Thyroid gland (tissue), 4 donors: ENCODE measurements at regions not wholly inside any gene's neighbourhood (a gene's known extent, or its start where the extent isn't known, plus 50 kb on each side); places are given as distances from the start of the nearest gene placed in this dataset.

Source experiments
- DNase-seq, 2 donors: peaks; one replicate each; pipeline ENCODE4 v3.0.0-alpha.2; 2019
- H3K27ac ChIP-seq, 3 donors: fragments of 200-600 bp; sonication (generic); 1 replicate in 2 of 3; 2 replicates in 1 of 3; pipeline ENCODE4 v1.5.1; 2016 to 2019; ENCODE audit warnings: mild to moderate bottlenecking in 1 of 3, moderate library complexity in 1 of 3
- H3K27me3 ChIP-seq: fragments of 200-600 bp; sonication (generic); one replicate; pipeline ENCODE4 v1.5.1; 2019
- H3K36me3 ChIP-seq, 2 donors: fragments of 200-600 bp; sonication (generic); one replicate each; pipeline ENCODE4 v1.5.1; 2016 to 2019
- H3K4me1 ChIP-seq, 2 donors: fragments of 200-600 bp; sonication (generic); one replicate each; pipeline ENCODE4 v1.5.1; 2017 to 2019
- H3K4me3 ChIP-seq, 3 donors: fragments of 200-600 bp; sonication (generic); replicated peaks in 1 of 3; 1 replicate in 2 of 3; 2 replicates in 1 of 3; pipeline ENCODE4 v1.5.1; 2016; ENCODE audit warnings: mild to moderate bottlenecking in 1 of 3
- H3K9me3 ChIP-seq: fragments of 200-600 bp; sonication (generic); one replicate; pipeline ENCODE4 v1.5.1; 2017
- POLR2A ChIP-seq, 2 donors: fragments of 450-650 bp; IDR thresholded peaks; one replicate each; pipeline ENCODE4 v1.6.1; 2017; ENCODE audit warnings: antibody characterized with exemption in 2 of 2, mild to moderate bottlenecking in 2 of 2, moderate library complexity in 1 of 2
- WGBS, 2 donors: methylation state at CpG; one replicate each; pipeline ENCODE4 v1.1.5; 2017; 5-methylcytosine and 5-hydroxymethylcytosine counted together
- intact Hi-C: fragments of 100-400 bp; cut with DNase I; formaldehyde crosslinking; loops from one replicate; pipeline ENCODE4 v1.15.1; 2023
- TF ChIP-seq, protein P1 (sequence below), 6 experiments: fragments of 200-600 bp in 3 of 6; fragments of 450-650 bp in 3 of 6; sonication (generic) in 3 of 6; IDR thresholded peaks; one replicate each; pipeline ENCODE4 v1.5.1; 2016 to 2019; ENCODE audit warnings: antibody characterized with exemption in 6 of 6, mild to moderate bottlenecking in 2 of 6, inconsistent platforms in 1 of 6, moderate library complexity in 1 of 6

DNA sequence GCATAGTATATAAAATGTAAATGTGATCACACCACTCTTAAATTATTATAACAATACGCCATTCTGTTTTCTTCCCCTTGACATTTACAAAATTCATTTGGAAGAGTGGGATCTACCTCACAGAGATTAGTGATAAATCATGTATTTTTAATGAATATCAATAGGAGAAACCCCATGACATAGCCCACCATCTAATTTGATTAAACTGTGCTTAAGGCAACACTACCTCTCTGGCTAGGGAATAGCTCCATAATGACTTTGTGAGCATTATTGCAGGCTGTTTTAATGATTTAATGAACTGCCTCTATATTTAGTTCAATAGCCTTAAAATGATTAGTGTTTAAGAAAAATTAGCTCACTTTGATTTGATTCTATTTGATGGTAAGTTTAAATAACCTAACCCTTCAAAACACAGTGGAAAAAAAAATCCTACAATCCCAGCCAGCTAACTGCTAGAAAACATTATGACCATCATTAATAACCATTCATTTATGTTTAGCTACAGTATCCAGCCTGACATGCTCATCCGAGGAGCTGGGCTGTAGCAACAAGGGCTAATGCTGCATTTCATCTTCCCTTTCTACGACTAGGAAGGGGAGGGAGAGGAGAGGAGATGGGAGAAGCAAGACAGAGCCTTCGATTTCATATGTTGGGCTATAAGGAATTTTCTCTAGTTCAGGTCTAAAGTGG is 75.3 kb upstream of the BCL11A start:
- H3K27me3 ChIP-seq, result no peaks in the 10 kb centered on the region
- DNase-seq, result no peak
- peaks cover 0 to 4% of the 10 kb centered on the region in 2 donors for H3K4me1 ChIP-seq
- 57 to 65% methylated on average over 4 of the region's 4 CpGs for WGBS, 2 donors
- H3K4me3 ChIP-seq, result no peak overlapping the region
- H3K36me3 ChIP-seq, result no peaks in the 10 kb centered on the region
- H3K9me3 ChIP-seq, result no peaks in the 10 kb centered on the region
- no peak overlapping the region for H3K27ac ChIP-seq
- intact Hi-C loops, result no loop called here
- TF ChIP-seq, protein P1, sequence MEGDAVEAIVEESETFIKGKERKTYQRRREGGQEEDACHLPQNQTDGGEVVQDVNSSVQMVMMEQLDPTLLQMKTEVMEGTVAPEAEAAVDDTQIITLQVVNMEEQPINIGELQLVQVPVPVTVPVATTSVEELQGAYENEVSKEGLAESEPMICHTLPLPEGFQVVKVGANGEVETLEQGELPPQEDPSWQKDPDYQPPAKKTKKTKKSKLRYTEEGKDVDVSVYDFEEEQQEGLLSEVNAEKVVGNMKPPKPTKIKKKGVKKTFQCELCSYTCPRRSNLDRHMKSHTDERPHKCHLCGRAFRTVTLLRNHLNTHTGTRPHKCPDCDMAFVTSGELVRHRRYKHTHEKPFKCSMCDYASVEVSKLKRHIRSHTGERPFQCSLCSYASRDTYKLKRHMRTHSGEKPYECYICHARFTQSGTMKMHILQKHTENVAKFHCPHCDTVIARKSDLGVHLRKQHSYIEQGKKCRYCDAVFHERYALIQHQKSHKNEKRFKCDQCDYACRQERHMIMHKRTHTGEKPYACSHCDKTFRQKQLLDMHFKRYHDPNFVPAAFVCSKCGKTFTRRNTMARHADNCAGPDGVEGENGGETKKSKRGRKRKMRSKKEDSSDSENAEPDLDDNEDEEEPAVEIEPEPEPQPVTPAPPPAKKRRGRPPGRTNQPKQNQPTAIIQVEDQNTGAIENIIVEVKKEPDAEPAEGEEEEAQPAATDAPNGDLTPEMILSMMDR (IDR thresholded peaks at IDR 0.05), result no peak
- TF ChIP-seq POLR2A (IDR thresholded peaks at IDR 0.05), result no peak

GRCh38 chr2:60629305-60629662 is 75.8 kb upstream of the BCL11A start:
- intact Hi-C loops, result no loop called here
- WGBS, 2 donors, result 50 to 69% methylated on average over 3 of the region's 3 CpGs
- no peak for DNase-seq
- H3K36me3 ChIP-seq, result no peaks in the 10 kb centered on the region
- no peak overlapping the region for H3K4me3 ChIP-seq
- no peaks in the 10 kb centered on the region for H3K9me3 ChIP-seq
- peaks cover 0 to 4% of the 10 kb centered on the region in 2 donors for H3K4me1 ChIP-seq
- no peak overlapping the region for H3K27ac ChIP-seq
- no peaks in the 10 kb centered on the region for H3K27me3 ChIP-seq
- TF ChIP-seq, protein P1 (IDR thresholded peaks at IDR 0.05), result no peak
- no peak for TF ChIP-seq POLR2A (IDR thresholded peaks at IDR 0.05)

GRCh38 chr2:60629801-60630385 is 76.4 kb upstream of the BCL11A start:
- peaks cover 0 to 4% of the 10 kb centered on the region in 2 donors for H3K4me1 ChIP-seq
- no peak overlapping the region for H3K27ac ChIP-seq
- no peak for DNase-seq
- H3K27me3 ChIP-seq, result no peaks in the 10 kb centered on the region
- intact Hi-C loops, result no loop called here
- no peak for TF ChIP-seq POLR2A (IDR thresholded peaks at IDR 0.05)
- TF ChIP-seq, protein P1 (IDR thresholded peaks at IDR 0.05), result no peak
- 84 to 93% methylated on average over 4 of the region's 4 CpGs for WGBS, 2 donors
- no peaks in the 10 kb centered on the region for H3K36me3 ChIP-seq
- H3K9me3 ChIP-seq, result no peaks in the 10 kb centered on the region
- no peak overlapping the region for H3K4me3 ChIP-seq

DNA sequence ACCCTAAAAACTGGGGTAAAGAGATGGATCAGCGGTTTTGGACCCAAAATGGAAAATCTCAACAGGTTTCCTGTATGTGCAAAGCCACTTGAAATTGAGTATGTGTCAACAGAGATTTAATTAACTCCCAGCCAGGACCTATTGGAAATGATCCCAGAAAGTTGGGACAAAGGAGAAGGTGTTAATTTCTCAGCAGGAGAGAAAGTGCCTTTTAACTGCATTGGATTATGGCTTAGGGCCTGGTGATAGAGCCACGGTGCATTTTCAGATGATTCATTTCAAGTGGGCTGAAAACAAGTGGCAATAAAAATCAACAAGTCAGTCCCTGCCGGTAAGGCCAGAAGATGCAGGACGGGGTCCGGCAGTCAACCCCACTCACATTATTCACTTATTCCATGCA is 80.2 kb upstream of the BCL11A start:
- intact Hi-C loops, result no loop called here
- Histone ChIP-seq H3K27me3 (no peaks in the 10 kb centered on the region), H3K4me3 (no peak overlapping the region), H3K27ac (no peak overlapping the region), H3K36me3 (no peaks in the 10 kb centered on the region), H3K4me1 (peaks cover 0 to 4% of the 10 kb centered on the region in 2 donors), H3K9me3 (no peaks in the 10 kb centered on the region)
- WGBS, 2 donors, result 53 to 64% methylated on average over 5 of the region's 5 CpGs
- no peak for TF ChIP-seq POLR2A (IDR thresholded peaks at IDR 0.05)
- TF ChIP-seq, protein P1 (IDR thresholded peaks at IDR 0.05), result no peak
- no peak for DNase-seq

DNA sequence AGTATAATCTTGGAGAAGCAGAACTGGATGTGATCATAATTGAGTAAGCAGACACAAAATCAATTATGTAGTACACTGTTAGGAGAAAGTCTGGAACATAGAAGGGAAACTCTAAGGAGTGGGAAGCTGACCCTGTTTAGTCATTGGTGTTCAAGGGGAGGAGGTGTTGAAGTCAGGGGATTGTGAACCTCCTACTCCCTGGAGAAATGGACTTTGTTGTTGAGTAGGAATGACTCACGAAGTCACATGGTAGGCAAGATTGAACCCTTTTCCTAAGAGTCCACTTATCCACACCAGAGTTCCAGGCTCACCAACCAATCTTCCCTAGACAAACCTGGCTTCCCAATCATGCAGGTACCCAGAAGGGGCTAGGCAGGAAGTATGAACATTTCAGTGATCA is 81.0 kb upstream of the BCL11A start:
- Histone ChIP-seq H3K4me3 (no peak overlapping the region), H3K27me3 (no peaks in the 10 kb centered on the region), H3K36me3 (no peaks in the 10 kb centered on the region), H3K27ac (no peak overlapping the region), H3K4me1 (peaks cover 0 to 4% of the 10 kb centered on the region in 2 donors), H3K9me3 (no peaks in the 10 kb centered on the region)
- intact Hi-C loops, result no loop called here
- no peak for DNase-seq
- no peak for TF ChIP-seq POLR2A (IDR thresholded peaks at IDR 0.05)
- TF ChIP-seq, protein P1 (IDR thresholded peaks at IDR 0.05), result no peak
- 70 to 89% methylated on average over 1 of the region's 1 CpG for WGBS, 2 donors
